ENCODE measurements at regions not wholly inside any gene's neighbourhood (a gene's known extent, or its start where the extent isn't known, plus 50 kb on each side); places are given as distances from the start of the nearest gene placed in this dataset.

GRCh38 chr21:22200378-22201092 is 1202.3 kb downstream of the NCAM2 start:
- DNase-seq = no peak

GRCh38 chr21:22201126-22201525 is 1202.9 kb downstream of the NCAM2 start:
- no peak for DNase-seq

- no peak for DNase-seq
These were observed 1203.5 kb downstream of the NCAM2 start for GRCh38 chr21:22201669-22202068.

- DNase-seq = no peak
These were observed 1211.1 kb downstream of the NCAM2 start for GRCh38 chr21:22209304-22209700.

- DNase-seq = no peak
These were observed 1213.7 kb downstream of the NCAM2 start for GRCh38 chr21:22211943-22212342.

- DNase-seq = no peak
These were observed 1225.2 kb downstream of the NCAM2 start for GRCh38 chr21:22223385-22223784.

GRCh38 chr21:22224261-22224660 is 1226.1 kb downstream of the NCAM2 start:
- no peak for DNase-seq

GRCh38 chr21:22225299-22225698 is 1227.1 kb downstream of the NCAM2 start:
- no peak for DNase-seq

GRCh38 chr21:22231013-22231412 is 1232.8 kb downstream of the NCAM2 start:
- DNase-seq = no peak

GRCh38 chr21:22235866-22236590 is 1237.8 kb downstream of the NCAM2 start:
- DNase-seq = no peak

GRCh38 chr21:22244516-22244915 is 1246.3 kb downstream of the NCAM2 start:
- no peak for DNase-seq

- no peak for DNase-seq
These were observed 1252.1 kb downstream of the NCAM2 start for GRCh38 chr21:22250355-22250754.

- DNase-seq = no peak
These were observed 1255.6 kb downstream of the NCAM2 start for GRCh38 chr21:22253761-22254160.

- no peak for DNase-seq
These were observed 1260.6 kb downstream of the NCAM2 start for GRCh38 chr21:22258821-22259220.

- no peak for DNase-seq
These were observed 1262.1 kb downstream of the NCAM2 start for GRCh38 chr21:22260274-22260673.

- no peak for DNase-seq
These were observed 1265.7 kb downstream of the NCAM2 start for GRCh38 chr21:22263890-22264289.

GRCh38 chr21:22277341-22277740 is 1279.1 kb downstream of the NCAM2 start:
- no peak for DNase-seq

GRCh38 chr21:22278366-22278765 is 1280.2 kb downstream of the NCAM2 start:
- DNase-seq = no peak

GRCh38 chr21:22280851-22281250 is 1282.6 kb downstream of the NCAM2 start:
- DNase-seq = no peak

- no peak for DNase-seq
These were observed 1290.8 kb downstream of the NCAM2 start for GRCh38 chr21:22288885-22289499.

- no peak for DNase-seq
These were observed 1293.9 kb downstream of the NCAM2 start for GRCh38 chr21:22292144-22292543.

- no peak for DNase-seq
These were observed 1299.4 kb downstream of the NCAM2 start for GRCh38 chr21:22297575-22297974.

- DNase-seq = no peak
These were observed 1313.7 kb downstream of the NCAM2 start for GRCh38 chr21:22311741-22312462.

All from KG1 (cell line).